HG03045 (cell line): ENCODE measurements at regions not wholly inside any gene's neighbourhood (a gene's known extent, or its start where the extent isn't known, plus 50 kb on each side); places are given as distances from the start of the nearest gene placed in this dataset.

ENCODE experiments used
- ATAC-seq: cut with Tn5 transposase; IDR thresholded peaks from one replicate; pipeline ENCODE4 v1.9.1; 2021; ENCODE audit warnings: mild to moderate bottlenecking, moderate library complexity; ENCODE audit not compliant: unreplicated experiment

DNA sequence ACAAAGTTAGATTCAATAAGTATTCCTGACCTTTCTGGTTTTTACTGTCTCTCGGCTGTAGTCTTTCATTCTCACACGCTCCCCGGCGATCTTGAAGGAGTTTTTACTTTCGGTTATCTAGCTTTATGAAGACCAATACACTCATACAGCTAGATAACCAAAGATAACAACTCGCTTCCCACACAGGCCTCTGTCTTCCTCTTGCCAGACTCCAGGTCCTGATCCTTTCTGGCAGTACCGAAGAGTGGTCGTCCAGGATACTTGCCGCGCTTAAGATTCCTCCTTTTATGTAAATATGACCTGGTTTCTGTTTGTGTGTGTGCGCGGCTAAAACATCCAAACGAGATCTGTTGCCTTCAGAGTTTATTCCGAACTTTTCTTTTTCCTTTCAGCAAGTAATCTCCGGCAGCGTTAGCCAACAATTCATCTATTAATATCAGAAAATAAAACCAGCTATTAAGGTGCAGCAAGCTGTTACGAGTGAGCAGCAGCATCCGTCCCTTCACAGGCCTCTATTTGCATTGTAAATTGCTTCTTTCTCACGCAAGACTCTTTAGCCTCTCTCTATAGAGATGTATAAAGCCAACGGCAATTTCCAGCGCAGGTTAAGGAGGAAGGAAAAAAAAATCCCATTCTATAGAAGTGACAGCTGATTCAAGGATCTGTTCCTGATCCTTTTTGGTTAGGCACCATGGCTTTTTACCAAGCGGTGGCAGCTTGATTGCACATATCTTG is 216.1 kb downstream of the MEF2C start:
- peak; percentile 75 for ATAC-seq

DNA sequence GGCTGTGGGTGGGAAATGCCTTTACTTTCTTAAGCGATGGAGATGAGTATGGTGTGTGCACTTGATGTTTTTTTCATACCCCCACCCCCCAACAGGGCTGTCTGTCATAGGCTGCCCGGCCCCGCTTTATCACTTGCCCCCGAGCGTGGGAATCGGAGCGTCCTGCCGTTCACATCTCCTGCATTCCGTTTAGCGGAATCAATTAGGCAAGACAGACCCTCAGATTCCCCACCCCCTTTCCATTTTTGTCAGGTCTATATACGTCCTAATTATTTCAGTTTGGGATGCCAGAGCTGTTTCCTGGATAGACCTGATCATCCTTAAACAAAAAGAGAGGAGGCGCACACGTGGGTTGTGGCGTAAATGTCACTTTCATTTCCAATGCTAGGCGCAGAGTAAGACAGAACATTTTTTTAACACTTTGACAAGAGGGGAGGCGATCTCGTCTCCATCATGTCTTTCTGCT is 217.2 kb downstream of the MEF2C start:
- ATAC-seq = no peak

DNA sequence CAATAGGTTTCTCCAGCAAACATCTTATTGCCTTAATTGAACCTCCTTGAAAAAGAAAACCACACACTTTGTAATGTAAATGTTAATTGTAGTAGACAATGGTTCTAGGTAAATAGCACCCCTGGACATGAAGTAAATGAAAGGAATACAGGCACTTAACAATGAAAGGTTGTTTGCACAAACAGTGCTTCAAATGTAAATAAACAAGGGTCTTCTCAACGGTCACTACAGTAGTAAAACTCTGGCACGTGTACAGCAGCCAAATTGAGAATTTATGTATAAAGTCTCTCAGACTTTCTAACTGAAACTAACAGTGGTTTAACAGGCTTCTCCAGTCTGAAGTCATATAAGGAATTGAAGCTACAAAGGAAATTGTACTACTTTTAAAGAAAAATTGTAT is 218.3 kb downstream of the MEF2C start:
- no peak for ATAC-seq

DNA sequence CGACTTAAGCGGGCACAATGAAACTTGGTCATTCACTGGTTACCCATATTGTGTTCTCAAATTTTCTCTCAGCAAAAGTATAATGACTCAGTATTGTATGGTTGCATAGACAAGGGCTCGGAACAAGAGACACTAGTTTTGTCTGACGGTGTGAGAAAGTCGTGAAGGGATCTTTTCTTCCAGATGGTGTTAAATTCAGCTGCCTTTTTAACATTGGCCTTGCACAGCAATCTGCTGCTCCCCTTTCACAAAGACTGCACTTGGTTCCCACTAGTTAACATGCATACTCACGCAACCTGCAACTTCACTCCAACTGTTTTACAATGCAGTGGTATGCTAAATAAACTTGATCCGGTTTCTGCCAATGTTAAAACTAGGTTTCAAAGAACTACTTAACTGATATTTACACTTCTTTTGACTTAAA is 219.2 kb downstream of the MEF2C start:
- ATAC-seq = no peak

DNA sequence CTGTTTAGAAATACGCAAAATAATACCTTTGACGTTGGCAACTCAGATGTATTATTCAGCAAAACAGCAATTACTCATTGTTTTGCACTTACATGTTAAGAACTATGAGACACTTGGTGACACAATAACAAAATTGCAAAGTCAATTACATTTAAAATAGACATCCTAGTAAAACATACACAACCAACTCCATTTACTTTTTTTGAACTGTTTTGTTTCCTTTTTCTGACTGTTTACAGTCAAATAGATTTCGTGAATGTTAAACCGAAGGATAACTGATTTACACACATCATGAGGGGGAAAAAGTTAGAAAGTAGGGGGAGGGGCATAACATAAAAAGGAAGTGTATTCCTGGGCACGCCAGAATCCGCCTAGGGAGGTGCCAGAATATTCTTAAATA is 220.1 kb downstream of the MEF2C start:
- ATAC-seq = no peak

DNA sequence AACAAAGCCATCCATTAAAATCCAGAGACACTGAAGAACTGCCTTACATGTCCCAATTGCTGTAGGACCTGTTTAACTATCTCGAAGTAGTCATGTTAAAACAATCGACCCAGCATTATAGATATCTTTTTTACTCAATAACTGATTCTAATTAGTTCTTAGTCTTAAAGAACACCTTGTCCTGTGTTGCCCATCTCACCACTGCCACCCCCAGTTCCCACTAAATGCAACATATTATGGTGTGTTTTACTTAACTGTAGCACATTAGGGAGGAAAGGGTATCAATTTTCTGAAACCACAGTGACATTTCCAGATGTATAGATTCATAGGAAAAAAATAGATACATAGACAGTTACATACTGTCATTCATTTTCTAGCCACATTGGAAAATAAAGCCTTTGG is 221.2 kb downstream of the MEF2C start:
- ATAC-seq = no peak

DNA sequence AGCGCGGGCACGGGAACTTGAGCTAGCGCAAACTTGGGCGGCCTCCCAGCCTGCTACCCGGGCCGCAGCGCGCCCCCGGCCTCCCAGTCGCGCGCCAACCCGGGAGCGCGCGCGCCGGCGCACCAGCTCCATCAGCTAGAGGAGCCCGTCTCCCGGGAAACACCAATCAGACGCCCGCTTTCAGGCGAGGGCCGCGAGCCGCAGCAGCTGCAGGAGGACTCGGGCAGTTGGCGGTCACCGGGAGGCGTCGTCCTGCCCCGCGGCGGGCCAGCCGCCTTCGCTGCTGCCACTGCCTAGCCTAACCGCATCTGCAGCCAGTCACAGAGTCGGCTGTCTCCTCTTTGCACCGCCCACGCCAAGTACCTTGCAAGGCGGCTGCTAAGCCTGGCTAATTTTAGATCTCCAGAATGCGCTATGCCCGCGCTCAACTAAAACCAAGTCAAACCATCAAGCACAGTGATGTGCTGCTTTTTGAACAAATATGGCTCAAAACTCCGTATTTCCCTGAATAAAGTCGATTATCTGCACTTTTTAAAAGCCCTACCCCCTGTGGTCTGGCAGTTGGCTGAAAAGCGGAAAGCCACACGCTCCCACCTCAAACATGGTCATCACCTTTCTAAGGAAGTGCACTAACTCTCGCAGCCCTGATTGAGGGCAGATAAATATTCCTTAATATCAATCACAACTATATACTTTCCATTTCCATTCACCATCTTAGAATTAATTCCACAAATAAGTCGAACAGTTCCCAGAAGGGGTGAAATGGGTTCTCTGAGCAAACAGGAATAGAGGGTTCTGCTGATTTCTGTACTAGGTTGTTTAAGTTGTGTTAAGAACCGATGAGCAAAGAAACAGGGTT is 221.8 kb downstream of the MEF2C start:
- peak; percentile 82 for ATAC-seq

DNA sequence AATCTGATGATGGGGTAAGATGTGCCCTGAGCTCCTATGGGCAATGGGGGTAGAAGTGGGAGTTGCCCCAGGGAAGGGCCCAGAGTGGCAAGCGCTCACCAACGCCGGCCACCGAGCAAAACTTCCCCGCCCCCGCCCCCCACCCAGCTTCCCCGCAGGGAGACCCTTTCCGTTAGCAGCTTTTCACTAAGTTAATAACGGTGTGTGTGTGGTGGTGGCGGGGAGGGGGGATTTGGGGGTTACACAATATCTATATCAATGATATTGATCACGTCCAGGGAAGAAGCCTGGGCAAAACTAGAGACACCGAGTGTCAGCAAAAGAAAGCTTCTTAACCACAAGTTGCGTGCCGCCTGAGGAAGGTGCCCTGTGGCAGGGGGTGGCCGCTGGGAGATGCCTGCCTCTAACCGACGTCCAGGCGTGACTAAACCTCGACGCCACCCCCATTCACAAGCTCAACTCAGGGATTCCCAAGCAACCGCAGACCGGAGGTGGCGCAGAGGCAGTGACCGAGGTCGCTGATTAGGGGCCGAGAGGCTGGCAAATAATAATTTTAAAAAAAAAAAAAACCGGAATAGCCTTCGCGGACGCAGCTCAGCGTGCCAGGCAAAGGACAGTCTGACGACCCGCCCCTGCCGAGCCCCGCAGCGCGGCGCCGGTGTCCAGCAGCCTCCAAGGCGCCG is 222.6 kb downstream of the MEF2C start:
- ATAC-seq = peak; percentile 37

DNA sequence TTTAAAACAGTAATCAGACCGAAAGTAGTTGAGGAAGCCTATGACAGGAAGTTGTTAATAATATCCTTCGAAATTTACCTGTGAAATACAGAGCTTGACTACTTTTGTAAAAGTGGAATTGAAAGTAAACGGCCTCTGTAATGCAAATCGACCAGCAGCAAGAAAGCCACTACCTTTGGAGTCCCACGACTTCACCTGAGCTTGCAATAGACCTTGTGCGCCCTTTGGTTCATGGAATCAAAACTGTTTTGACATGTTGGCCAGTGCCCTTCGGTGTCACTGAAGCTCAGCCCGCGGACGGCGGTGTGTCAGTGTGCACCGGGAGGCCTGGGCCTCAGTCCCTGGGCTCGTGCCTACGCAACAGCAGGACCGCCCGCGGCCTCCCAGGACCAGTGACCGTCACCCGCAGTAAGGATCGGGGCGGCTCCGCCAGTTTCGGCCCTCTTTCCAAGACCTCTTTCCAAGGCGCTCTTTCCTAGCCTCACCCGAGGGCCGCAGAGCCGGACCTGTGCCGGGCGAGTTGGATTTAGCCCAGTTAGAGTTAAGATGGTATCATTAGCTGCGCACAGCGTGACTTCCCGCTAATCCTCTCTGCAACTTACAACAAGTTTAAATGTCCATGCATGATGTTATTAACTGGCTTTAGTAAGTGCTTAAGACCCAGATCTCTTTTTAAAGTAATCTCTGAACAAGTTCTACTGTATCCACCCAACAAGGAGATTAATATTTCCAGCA is 223.3 kb downstream of the MEF2C start:
- ATAC-seq = no peak

DNA sequence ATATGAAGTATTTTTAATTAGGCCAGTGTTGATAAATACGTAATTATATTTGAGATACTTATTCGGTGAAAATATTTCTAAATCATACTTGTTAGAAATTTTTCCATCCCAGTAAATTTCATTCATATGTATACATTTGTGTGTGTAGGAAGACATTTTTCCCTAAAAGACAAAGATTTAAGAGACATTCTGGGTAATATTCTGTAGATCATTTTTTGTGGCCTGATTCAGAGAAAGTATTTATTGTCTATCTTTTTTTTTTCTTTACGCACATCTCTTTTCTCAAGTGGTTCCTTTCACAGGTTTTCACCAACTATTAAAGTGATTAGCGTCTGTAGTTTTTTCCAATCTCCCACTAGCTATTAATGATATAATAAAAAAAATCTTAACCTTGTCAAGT is 224.1 kb downstream of the MEF2C start:
- no peak for ATAC-seq

DNA sequence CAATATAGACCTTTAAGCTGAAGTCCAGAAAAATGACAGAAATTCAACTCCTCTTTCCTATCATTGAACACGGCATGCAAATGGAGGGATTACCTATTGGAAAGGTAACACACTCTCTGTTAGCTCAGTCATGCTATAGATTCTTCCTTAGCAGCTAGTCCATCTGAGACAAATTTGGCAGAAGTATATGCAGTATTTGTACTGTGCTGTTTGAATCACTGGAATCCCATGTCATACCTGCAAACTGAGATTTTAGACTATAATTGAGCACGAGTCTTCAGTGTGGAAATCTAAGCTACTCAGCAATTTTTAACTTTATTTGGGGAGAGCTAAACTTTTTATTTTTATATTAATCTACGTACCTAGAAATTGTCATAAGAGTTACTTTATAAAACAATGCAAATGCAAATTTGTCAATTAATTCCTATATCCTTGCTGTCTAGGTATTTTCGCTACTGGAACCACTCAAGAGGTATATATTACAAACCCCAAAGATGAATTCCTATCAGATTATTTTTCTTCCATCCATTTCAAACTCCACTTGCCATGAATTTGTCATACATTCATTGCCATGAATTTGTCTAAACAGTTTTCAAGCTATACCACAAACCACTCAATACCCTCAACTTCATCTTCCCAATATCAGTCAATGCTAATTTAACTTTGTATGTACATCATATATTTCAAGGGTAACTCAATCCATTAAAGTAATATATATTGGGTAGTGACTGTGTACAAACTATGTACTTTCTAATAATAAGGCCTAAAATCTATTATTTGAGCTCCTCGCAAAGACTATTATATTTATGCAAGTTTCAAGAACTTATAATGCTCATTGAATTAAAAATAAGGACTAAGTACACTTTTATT is 224.8 kb downstream of the MEF2C start:
- ATAC-seq = no peak

DNA sequence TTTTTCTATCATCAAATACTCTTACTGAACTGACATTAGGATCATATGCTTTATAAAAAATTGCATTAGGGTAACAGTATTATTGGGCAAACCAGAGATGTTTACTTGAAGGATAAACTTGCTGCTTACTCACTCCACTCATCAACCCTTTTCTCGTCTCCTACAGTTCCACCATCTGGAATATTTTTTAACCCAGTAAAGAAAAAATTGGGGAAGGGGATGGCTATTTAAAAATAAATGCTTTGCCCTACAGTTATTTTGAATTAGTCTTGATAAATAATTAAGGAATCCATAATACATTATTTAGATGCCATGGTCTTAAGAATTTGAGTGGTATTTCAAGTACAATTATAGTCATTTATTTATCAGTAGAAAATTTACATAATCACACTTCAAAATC is 225.8 kb downstream of the MEF2C start:
- no peak for ATAC-seq

DNA sequence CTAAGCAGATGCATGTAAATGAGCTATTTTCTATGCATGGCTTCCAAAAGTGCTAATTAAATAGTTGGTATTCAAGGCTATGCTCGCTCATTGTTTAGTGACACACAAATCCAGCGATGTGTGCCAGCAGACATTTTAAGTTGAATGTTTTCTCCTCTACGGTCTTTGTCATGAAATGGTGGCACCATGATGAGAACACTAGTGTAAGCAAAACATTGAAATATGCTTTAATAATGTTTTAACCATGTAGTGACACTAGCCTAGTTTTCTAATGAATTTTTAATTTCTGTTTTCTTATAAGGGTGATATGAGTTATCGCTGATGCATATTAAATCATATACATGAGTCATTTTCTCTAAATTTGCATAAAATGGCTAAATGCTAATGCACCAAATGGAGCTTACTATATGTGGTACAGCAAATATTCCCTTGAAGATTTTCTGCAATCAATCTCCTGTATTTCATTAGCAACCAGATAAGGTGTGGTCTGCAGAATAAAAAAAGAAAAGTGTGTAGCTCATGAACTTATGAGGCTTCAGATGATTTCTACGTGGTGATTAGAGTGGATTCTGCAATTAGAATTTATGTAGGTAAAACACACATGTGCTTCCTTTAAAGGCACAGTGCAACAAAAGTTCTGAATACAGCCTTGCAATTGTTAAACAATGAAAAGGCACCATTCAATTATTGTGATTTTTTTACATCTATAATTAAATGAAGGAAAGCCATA is 226.6 kb downstream of the MEF2C start:
- no peak for ATAC-seq

DNA sequence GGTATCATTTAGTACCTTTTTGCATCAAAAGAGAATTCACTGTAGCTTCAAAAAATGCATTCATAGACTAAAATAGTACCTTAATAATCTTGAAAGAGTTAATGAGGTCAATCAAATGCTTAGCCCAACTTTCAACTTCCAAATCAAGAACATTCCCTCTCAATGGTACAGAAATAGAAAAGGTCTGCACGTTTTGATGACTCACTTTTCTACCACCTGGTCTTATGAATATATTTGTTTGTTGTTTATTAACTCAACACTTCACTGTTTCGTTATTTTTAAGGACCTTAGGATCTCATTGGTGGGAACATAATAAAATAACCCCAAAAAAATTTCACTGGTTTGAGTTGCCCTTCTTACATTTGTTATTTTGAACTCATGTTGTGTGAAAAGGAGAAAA is 229.5 kb downstream of the MEF2C start:
- no peak for ATAC-seq

DNA sequence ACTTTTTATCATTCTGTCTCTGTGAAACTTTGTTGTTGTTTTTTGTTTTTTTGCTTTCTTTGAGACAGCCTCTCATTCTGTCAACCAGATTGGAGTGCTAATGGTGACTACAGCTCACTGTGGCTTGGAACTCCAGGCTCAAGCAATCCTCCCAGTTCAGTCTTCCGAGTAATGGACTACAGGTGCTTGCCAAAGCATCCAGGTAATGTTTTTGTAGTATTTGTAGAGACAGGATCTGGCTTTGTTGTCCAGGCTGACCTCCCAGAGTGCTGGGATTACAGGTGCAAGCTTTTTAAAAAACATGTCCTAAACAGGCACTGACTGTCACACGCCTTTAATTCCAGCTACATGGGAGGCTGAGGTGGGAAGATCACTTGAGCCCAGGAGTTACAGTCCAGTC is 235.1 kb downstream of the MEF2C start:
- no peak for ATAC-seq

DNA sequence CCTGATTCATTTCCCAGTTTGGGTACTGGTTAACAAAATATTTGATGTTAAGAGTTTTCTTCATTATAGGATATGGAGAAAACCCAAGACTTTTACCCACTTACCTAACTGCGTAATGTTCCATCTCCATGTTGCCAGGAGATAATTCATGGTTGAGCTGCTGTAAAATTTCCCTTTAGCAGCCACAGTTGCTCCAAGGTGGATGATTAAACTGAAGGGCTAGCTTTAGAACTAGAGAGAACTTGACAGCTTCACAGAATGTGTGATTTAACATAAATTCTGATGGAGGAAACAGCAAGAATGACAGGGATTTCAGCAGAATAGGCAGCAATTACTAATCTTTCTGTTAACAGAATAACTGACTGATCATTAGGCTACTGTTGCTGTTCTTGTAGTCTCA is 236.1 kb downstream of the MEF2C start:
- ATAC-seq = no peak

DNA sequence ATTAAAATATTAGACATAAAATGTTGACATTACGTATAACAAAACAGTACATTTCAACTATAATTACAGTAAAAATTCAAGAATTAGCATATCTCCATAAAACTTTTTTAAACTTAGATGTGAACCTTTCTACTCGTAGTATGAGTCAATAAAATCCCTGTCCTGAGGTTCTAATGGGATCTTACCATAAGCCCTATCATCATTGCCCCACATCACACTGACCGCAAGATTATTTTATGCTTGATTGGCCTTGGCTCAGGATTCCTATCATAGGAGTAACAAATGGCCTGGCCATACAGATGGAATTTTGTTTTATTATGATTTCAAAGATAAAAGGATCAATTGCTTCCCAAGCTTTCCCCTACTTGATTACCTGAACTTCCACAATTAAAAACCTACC is 238.3 kb downstream of the MEF2C start:
- ATAC-seq = no peak

DNA sequence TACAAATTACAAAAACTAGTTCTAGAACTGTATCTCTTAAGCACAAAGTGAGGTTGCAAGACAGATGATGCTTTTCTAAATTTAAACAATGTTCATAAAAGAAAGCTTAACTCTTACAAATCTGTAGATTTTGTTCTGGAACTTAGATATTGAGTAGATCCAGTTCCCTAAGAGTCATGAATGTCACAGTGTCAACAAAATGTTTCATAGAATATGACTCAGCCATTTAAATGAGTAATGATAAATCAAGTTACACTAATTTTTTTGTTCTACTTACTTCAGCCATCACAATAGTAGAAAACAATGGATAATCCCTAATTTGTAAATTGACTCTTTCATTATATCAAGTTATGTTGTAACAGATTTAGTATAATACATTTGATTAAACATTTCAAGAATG is 239.7 kb downstream of the MEF2C start:
- no peak for ATAC-seq

DNA sequence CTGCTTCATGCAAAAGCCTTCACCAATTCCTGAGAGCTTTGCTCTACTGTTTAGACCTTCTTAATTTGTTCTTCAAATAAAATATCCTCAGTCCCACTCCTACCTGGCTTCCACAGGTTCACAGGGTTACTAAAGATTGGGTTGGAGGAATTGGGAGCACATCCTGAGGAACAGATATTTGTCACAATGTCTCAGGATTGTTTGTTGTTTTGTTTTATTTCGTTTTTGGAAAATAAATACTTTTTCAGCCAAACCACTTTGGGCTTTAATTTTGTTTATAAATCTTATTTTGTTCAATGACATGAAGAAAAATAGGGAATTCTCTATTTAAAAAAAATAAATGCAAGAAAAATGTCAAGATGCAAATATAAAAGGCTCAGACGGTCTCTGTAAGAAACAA is 249.0 kb downstream of the MEF2C start:
- ATAC-seq = no peak
